Loucy (cell line): ENCODE measurements at regions not wholly inside any gene's neighbourhood (a gene's known extent, or its start where the extent isn't known, plus 50 kb on each side); places are given as distances from the start of the nearest gene placed in this dataset.

ENCODE experiments used
- H2AFZ ChIP-seq: fragments of 200-600 bp; sonication (generic); 2 replicates; pipeline ENCODE4 v1.6.0; 2016; ENCODE audit warnings: antibody characterized with exemption, mild to moderate bottlenecking, low read length, moderate library complexity
- H3F3A ChIP-seq: fragments of 200-600 bp; 2 replicates; pipeline ENCODE4 v1.6.0; 2016; ENCODE audit warnings: antibody characterized with exemption, low read depth, mild to moderate bottlenecking
- H3K27me3 ChIP-seq: fragments of 200-600 bp; sonication (generic); 2 replicates; pipeline ENCODE4 v1.6.1; 2014; ENCODE audit warnings: low read length, mild to moderate bottlenecking; ENCODE audit not compliant: insufficient read depth, poor library complexity, severe bottlenecking
- H3K36me3 ChIP-seq: fragments of 200-600 bp; sonication (generic); 2 replicates; pipeline ENCODE4 v1.6.1; 2016; ENCODE audit warnings: low read length; ENCODE audit not compliant: insufficient read depth
- H3K4me1 ChIP-seq: fragments of 200-600 bp; sonication (generic); 2 replicates; pipeline ENCODE4 v1.5.1; 2014; ENCODE audit warnings: low read length, mild to moderate bottlenecking; ENCODE audit not compliant: insufficient read depth, poor library complexity, severe bottlenecking
- H3K4me2 ChIP-seq: fragments of 200-600 bp; sonication (generic); 2 replicates; pipeline ENCODE4 v1.6.0; 2014; ENCODE audit warnings: antibody characterized with exemption, low read length, low read depth, mild to moderate bottlenecking; ENCODE audit not compliant: poor library complexity, severe bottlenecking
- H3K4me3 ChIP-seq: fragments of 200-600 bp; sonication (generic); 2 replicates; pipeline ENCODE4 v1.5.1; 2014; ENCODE audit warnings: low read length, mild to moderate bottlenecking, mixed read lengths; ENCODE audit not compliant: poor library complexity, severe bottlenecking
- H3K79me2 ChIP-seq: fragments of 200-600 bp; sonication (generic); 2 replicates; pipeline ENCODE4 v1.6.1; 2014; ENCODE audit warnings: low read length; ENCODE audit not compliant: insufficient read depth
- H3K9ac ChIP-seq: fragments of 200-600 bp; sonication (generic); 2 replicates; pipeline ENCODE4 v1.6.0; 2014; ENCODE audit warnings: mild to moderate bottlenecking, low read depth, low read length, moderate library complexity; ENCODE audit not compliant: poor library complexity, severe bottlenecking
- H3K9me2 ChIP-seq: fragments of 200-600 bp; sonication (generic); replicated peaks from 2 replicates; pipeline ENCODE4 v1.6.1; 2016; ENCODE audit warnings: low read depth, low read length, mixed read lengths
- H3K9me3 ChIP-seq: fragments of 200-600 bp; sonication (generic); 2 replicates; pipeline ENCODE4 v1.6.1; 2014; ENCODE audit warnings: mild to moderate bottlenecking, antibody characterized with exemption, low read length, low read depth; ENCODE audit not compliant: insufficient read depth
- H4K20me1 ChIP-seq: fragments of 200-600 bp; sonication (generic); 2 replicates; pipeline ENCODE4 v1.6.0; 2014; ENCODE audit warnings: antibody characterized with exemption, low read length, mild to moderate bottlenecking; ENCODE audit not compliant: insufficient read depth, poor library complexity, severe bottlenecking
- CTCF ChIP-seq: fragments of 200-600 bp; sonication (generic); conservative IDR thresholded peaks from 2 replicates; pipeline ENCODE4 v1.5.1; 2014; ENCODE audit warnings: mild to moderate bottlenecking, antibody characterized with exemption, low read length
- EZH2phosphoT487 ChIP-seq: fragments of 200-600 bp; IDR thresholded peaks from 2 replicates; pipeline ENCODE4 v1.6.1; 2018; ENCODE audit warnings: antibody characterized with exemption, mild to moderate bottlenecking, moderate library complexity, borderline replicate concordance

- Histone ChIP-seq H3K27me3 (no peaks in the 10 kb centered on the region), H3K4me2 (peak overlapping the region; percentile 86), H3K9me3 (no peaks in the 10 kb centered on the region), H3K4me1 (peaks cover 77% of the 10 kb centered on the region), H3K79me2 (no peaks in the 10 kb centered on the region), H3K4me3 (peak overlapping the region; percentile 72), H2AFZ (peak overlapping the region; percentile 71; the same call in 1 of the 2 replicates), H3K9ac (peak overlapping the region; percentile 83), H3K36me3 (no peaks in the 10 kb centered on the region), H4K20me1 (no peaks in the 10 kb centered on the region), H3K9me2 (no peaks in the 10 kb centered on the region), H3F3A (peaks cover 16% of the 10 kb centered on the region)
- TF ChIP-seq CTCF, result no peak
- no peak for TF ChIP-seq EZH2phosphoT487
Measured at GRCh38 chr17:36722121-36722902, 120.9 kb downstream of the MRM1 start.

- H3K4me2 ChIP-seq, result peak overlapping the region; percentile 86
- H3K4me3 ChIP-seq, result peak overlapping the region; percentile 72
- H3K9me2 ChIP-seq, result no peaks in the 10 kb centered on the region
- TF ChIP-seq CTCF, result no peak
- no peak for TF ChIP-seq EZH2phosphoT487
- peaks cover 18% of the 10 kb centered on the region for H3F3A ChIP-seq
- peaks cover 82% of the 10 kb centered on the region for H3K4me1 ChIP-seq
- no peaks in the 10 kb centered on the region for H3K36me3 ChIP-seq
- no peaks in the 10 kb centered on the region for H3K27me3 ChIP-seq
- no peaks in the 10 kb centered on the region for H3K79me2 ChIP-seq
- H3K9me3 ChIP-seq, result no peaks in the 10 kb centered on the region
- H4K20me1 ChIP-seq, result no peaks in the 10 kb centered on the region
- H2AFZ ChIP-seq, result no peak overlapping the region
- H3K9ac ChIP-seq, result peak overlapping the region; percentile 83
Measured at GRCh38 chr17:36722903-36723263, 121.5 kb downstream of the MRM1 start.

GRCh38 chr17:36723459-36724025 lies 122.2 kb downstream of the MRM1 start:
- H3K9me2 ChIP-seq, result no peaks in the 10 kb centered on the region
- peaks cover 87% of the 10 kb centered on the region for H3K4me1 ChIP-seq
- peak overlapping the region; percentile 83 for H3K9ac ChIP-seq
- peak overlapping the region; percentile 86 for H3K4me2 ChIP-seq
- peak overlapping the region; percentile 72 for H3K4me3 ChIP-seq
- no peak overlapping the region for H2AFZ ChIP-seq
- H3K27me3 ChIP-seq, result no peaks in the 10 kb centered on the region
- TF ChIP-seq CTCF, result no peak
- no peak for TF ChIP-seq EZH2phosphoT487
- H3K9me3 ChIP-seq, result no peaks in the 10 kb centered on the region
- H3F3A ChIP-seq, result peaks cover 22% of the 10 kb centered on the region
- no peaks in the 10 kb centered on the region for H3K79me2 ChIP-seq
- no peaks in the 10 kb centered on the region for H3K36me3 ChIP-seq
- H4K20me1 ChIP-seq, result no peaks in the 10 kb centered on the region
